ENCODE measurements at regions not wholly inside any gene's neighbourhood (a gene's known extent, or its start where the extent isn't known, plus 50 kb on each side); places are given as distances from the start of the nearest gene placed in this dataset.

DNA sequence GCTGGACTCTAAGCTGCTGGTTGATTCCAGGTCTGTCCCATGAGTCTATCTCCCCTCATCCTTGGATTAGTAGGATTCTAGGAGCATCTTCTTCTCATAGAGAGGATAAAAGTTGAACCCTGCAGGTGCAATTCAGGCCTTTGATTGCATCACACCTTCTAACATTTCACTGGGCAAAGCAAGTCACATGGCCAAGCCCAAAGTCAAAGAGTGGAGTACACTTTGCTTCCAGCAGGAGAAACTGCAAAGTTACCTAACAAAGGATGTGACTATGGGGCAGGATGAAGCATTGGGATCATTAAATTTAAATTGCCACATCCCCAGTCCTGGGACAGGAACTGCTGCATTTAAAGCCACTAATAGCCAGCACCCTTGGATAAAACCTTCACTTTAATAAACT, 51.0 kb upstream of the EGFLAM start:
- no peak for DNase-seq

DNA sequence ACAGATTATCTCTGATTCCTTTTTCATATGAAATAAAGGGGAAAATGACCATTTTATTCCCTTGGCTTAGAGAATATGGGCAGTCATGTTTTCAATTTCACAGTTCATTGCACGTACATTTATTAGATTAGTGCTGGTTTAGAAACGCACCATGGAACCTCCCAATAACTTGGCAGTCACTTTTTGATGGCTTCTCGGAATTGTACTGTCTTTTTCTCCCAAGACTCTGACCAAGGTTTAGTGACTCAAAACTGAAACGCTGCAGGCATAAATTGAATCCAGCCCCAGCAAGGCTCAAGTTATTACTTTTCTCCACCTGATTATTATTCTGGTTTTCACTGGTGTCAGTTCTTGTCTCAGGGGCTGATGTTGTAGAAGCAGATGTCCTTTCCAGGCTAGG, 55.6 kb upstream of the EGFLAM start:
- DNase-seq: no peak

DNA sequence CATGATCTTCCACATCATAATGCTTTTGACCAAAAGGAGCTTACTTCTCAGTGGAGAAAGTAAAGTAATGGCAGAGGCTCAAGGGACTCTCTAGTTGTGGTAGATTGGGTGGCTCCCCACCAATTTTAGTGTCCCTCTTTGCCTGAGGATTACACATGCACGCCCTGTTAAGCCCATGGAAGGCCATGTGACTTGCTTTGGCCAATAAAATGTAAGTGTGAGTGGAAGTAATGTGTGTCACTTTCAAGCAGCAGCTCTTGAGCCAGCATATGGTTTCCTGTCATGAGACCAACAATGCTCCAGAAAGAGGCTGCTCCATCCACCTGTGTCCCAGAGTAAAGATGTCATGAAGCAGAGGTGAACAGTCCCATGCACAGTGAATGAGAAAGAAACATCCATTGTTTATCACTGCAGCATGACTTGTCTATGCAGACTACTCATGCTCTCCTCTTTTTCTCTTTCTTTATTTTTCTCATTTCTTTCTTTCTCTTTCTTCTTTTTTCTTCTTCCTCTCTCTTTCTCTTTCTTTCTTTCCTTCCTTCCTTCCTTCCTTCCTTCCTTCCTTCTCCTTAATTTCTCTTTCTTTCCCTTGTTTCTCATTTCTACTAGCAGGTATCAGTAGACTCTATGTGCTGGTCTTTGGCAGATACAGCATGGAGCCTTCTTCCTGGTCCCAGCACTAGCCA, 57.3 kb upstream of the EGFLAM start:
- DNase-seq: no peak

DNA sequence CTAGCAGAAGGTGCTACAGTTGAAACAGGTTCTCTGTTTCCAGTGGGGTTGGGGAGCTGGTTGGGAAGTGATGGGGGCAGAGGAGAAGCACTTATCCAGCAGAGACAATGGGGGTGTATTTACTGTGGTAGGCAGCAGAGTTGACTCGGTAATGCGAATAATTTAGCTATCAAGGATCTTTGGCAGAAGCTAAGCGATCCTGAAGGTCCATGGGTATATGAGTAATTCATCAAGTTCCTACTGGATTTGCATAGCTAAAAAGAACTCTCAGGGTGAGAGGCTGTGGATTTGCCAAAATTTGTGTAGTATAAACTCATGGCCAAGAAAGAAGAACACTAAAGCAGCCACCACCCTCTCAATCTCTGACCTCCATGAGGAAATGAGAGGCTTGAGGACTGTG, 61.2 kb upstream of the EGFLAM start:
- no peak for DNase-seq

DNA sequence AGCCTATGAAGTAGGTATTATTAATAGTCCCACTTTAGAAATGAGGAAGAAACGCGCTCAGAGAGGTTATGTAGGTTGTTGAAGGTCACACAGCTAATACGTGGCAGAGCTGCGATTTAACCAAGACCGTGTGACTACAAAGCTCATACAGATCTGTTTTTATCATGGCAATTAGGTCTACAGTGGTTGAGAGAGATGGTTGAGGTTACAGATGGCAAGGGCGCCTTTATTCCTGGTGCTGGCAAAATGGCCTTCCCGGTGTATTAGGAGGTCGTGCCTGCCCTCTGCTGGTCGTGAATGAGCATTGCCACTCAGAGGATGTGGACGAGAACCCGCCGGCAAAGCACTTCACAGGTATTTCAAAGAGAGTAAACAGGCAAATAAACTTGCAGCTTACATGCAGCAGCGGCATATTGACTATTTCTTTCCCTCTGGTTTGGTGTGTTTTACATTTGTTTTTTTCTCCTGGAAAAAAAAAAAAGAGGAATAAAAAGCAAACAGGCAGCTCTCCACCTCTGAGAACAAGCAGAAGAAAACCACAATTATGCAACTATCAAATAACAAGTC, 65.3 kb upstream of the EGFLAM start:
- peak; percentile 10 for DNase-seq

DNA sequence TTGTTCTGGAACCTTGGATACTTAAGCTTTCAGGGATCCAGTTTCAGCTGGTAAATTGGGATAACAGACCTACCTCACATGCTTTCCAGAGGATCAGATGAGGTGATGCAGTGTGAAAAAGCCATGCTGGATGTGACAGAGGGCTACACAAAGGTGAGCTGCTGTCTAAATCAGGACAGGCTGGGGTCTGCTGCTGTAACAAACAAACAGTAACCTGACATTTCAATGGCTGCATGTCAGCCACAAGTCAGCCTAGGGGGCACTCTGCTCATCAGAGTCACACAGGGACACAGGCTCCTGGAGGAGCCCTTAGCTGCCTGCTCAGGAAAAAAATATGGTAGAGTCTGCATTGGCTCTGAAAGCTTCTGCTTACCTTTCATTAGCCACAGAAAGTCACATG, 66.7 kb upstream of the EGFLAM start:
- no peak for DNase-seq

DNA sequence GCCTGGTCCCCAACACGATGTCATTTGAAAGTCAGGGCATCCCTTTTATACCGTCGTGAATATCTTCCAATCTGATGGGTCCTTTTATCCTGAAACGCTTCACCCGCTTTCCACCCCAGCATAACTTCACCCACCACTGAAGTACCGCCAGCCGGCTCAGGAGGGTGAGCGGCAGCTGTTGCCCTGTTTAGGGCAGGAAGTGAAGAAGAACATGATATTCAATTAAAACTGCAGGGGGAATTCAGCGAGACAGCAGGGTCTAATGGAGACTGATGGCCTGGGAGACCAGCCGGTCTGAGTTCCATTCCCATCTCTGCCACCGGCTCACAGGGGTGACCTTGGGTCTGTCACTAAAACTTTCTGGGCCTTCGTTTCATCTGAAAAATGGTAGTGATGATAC, 68.2 kb upstream of the EGFLAM start:
- DNase-seq: no peak

DNA sequence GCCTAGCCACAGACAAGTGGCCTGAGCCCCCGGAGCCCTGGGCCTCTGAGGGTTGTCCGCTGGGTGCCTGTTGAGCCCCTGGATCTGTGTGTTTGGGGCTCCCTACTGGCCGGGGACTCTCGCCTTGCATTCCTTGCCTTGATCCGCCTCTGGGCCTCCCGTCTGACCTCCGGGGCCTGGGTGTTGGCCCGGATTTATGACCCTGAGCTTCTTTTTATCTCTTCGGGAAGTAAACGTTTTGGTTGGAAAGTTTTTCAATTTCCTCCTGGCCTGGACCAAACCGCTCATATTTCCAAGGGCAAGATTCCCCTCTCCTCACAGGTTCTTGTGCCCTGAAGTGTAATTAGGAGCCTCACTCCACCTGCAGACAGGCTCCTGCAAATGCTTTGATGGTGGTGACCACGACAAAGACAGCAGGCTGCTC, 69.3 kb upstream of the EGFLAM start:
- no peak for DNase-seq

DNA sequence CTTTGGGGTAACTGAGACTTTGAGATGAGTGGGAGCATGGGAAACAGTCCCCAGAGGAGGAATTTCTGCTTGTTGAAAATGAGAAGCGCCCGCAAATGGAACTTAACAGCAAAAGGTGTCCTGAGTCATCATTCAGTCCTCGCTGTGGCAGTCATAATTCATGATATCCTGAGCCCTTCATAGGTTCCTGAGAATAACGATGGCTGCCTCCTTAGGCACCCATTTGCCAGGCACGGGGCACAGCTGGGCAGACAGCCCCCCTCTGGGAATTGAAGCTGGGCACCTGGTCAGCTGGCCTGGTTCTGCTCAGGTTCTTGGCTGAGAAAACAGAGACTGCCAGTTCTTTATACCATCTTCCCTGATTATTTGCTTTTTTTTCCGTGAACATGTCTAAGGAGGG, 69.8 kb upstream of the EGFLAM start:
- DNase-seq: no peak

DNA sequence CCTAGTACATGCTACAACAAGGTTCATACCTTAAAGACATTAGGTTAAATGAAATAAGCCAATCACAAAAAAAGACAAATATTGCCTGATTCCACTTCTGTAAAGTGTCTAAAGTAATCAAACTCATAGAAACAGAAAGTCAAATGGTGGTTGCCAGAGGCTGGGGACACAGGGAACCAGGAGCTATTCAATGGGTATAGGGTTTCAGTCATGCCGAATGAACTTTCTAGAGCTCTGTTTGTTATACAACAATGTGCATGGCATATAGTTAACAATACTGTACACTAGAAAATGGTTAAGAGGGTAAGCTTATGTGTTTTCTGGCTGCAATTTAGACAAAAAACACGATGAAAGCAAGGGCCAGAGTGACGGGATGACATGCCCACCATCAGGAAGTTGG, 70.8 kb upstream of the EGFLAM start:
- no peak for DNase-seq

DNA sequence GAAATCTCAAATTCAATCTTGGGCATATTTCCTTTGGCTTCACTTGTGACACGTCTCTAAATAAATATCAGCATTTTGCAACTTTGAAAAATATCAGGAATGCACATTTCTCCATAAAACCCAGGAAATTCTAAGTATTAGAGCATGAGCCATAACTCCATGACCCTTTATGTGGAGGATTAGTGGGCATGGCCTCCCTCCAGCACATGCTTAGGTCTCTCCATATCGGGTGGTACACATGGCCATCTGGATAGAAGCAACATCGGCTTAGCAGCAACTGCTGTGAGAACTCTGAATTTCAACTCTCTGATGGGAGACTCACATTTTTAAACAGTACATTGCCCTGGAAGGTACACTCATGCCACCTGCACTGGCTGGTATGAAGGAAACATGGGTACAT, 73.7 kb upstream of the EGFLAM start:
- DNase-seq: no peak

DNA sequence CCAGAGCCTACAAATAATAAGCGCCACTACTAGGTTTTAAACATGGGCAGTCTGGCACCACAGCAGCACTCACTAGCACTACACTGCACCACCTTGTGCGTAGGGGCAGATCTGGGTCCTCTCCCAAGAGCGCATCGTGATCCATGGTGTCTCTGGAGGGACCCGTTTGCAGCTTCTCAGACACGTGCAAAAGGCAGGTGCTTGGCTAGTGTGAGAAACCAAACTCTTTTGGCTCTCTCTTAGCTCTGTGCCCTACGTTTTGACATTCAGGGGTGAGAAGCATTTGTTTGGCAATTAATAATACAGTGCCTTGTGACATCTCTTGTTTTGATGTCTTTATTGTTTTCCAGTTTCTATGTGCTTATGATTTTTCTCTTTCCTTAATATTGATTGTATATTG, 75.4 kb upstream of the EGFLAM start:
- DNase-seq: no peak

DNA sequence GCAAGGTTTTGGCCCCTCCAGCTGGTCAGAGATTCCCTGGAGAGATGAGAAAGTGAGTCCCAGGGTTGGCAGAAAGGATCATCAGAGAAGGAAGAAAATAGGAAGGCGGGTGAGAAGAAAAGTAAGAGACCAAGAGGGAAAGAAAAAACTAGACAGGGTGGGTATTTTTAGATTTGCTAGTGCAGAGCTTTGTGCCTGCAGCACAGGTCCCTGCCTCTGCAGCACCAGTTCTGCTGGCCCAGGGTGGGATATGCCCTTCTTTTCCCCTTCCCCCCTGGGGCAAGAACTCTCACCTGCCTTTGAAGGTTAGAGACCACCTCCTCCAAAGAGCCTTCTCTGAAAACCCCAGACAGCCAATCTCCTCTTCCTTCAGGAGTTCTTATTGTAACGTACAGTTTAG, 90.3 kb upstream of the EGFLAM start:
- DNase-seq: no peak

DNA sequence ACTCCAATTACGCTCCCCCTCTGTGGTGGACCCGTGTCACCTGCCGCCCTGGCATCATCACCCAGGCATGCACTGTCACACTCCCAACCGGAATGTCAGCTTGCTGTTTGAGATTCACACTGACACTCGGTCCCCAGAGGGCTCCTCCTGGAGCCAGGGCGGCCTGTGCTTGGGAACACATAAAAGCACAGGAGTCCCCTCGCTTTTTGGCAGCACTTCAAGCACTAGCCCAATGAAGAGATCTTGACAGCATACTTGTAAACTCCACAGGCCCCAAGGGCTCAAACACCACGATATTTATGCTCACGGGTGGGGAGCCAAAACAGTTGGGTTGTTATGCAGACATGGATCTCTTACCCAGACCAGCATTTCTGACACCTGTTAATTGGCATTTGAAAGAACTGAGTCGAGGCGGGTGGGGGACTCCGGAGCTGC, 90.8 kb upstream of the EGFLAM start:
- no peak for DNase-seq

DNA sequence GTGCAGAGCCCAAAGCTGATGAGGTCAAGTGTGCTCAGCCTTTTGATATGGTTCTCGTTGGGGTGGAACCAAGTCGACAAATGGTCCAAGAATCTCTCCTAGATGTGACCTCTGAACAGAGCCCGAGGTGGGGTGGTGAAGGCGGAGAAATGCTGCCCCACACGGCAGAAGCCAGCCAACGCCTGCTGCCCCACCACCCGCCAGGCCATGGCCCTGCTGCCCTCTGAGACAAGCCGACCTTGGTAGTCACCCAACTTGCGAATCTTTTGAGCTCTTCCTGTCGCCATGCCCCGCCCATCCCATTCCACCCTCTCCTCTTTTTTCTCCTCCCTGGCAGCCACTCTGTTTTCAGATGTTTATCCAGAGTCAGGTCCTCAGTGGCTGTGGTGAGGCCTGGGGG, 91.5 kb upstream of the EGFLAM start:
- no peak for DNase-seq

DNA sequence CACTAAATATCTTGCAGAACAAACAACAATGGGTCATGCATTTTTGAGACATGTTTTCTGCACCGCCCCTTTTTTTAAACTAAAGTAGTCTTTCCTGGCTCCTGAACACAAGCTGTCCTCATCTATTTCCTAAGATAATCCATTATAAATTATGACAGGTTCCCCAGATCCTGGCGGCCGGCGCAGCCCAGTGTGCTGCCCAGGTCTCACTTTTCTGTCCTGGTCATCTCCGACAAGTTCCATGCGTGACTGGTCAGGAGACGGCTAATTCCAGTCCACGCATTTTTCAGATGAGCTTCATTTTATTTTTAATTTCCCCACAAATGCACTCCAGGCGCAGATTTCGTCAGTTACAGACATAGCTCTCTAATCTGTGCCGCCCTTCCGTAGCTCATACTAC, 92.9 kb upstream of the EGFLAM start:
- no peak for DNase-seq

DNA sequence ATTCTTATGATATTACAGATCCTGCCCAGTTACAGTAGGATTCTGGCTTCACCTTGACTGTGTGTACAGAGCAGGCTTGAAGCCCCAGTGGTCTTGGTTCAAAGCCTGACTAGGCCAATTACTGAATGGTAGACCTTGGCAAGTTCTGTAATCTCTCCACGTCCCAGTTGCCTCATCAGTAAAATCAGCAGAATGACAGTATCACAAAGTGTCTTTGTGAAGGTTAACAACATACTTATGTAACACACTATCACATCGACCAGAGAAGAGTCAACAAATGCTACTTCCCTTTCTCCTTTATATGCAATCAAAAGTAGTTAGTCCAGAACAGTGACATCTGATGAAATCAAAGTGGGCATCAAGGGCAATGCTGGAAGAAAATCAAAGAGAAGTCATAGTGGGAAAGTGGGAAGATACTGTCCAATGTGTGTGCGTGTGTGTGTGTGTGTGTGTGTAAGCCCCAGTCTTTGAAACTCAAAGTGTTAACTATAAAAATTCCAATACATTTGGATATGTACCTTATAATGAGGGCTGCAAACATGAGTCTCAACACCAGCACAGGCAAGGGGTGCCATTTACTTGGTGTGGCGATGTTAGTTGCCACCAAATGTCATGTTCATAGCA, 93.5 kb upstream of the EGFLAM start:
- no peak for DNase-seq

DNA sequence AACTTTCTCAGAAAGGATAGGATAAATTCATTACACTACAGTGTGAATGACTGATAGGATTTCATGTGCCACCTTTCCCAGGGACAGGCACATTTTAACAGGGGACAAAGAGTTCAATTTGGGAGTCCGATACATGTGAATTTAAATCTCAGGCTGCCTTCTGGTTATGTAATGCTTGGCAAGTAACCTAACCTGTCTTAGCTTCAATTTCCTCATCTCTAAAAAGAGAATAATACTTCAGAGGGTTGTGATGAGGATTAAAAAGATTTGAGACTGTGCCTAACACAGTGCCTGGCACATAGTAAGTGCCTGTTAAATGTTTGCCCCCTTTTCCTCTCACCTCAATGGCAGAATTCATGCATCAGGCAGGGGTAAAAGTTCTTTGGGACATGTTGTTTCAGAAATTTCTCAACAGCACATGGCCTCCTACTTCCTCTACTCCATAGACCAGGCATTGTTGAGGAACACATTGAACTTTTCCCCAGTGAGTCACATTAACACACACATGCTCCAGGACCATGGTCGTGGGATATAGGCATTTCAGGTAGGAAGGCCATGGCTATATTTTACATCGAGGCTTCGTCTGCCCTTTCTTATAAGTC, 94.6 kb upstream of the EGFLAM start:
- no peak for DNase-seq

DNA sequence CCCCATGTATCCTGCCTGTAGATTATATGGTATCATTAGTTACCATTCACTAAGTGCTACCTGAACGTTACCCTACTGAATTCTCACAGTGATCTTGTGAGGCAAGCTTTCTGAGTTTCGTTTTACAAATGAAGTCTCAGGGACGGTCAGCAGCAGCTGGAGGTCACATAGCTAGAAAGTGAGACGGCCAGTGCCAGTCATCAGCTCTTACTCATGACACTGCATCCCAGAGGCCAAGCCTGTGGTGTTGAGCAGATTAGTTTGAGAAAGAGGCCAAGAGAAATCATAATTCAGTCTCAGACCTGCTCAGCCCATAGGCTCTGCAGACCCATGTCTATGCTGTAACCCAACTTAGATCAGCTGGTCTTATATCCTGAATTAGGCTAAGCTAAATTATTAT, 95.7 kb upstream of the EGFLAM start:
- no peak for DNase-seq

DNA sequence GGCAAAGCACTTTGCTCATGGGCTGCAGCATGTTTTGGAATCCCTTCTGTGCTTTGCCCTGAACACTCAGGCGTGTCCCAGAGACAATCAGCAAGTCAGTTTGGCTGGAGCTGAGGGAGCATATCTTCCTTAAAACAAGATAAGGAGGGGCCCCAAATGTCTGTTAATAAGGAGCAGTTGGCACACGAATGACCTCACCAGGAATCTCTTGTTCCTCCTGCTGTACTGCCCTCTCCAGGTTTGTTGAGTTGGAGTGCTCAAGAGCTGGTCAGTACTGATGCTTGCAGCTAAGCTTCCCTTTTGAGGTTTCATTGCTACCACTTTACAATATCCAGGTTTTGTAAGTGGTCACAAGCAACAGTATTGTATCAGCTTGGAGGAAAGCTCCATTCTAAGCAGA, 101.3 kb upstream of the EGFLAM start:
- no peak for DNase-seq

DNA sequence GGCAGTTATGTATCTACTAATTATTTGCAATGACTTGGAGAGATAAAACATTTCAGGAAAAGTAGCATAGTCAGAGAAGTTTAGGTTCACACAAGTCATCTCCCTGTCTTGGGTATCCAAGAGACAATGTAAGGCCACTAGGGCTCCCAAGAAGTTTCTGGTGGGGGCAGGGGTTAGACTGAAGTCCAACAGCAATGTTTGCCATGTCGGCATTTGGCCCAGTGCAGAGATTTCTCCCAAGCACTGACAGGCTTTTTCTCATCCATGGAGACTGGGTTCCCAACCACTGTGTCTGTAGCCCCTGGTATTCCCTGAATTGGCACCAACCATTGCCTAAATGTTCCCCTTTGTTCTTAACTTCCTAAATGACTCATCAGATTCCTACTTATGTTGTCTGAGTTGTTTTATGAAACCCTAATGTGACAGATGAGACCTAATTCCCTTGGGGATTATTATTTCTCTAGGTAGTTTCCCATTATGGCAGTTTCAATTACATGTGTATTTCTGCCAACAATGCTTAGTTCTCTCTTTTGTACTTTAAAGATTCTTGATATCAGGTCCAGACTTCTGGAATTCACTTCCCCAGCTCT, 103.6 kb upstream of the EGFLAM start:
- DNase-seq: no peak

DNA sequence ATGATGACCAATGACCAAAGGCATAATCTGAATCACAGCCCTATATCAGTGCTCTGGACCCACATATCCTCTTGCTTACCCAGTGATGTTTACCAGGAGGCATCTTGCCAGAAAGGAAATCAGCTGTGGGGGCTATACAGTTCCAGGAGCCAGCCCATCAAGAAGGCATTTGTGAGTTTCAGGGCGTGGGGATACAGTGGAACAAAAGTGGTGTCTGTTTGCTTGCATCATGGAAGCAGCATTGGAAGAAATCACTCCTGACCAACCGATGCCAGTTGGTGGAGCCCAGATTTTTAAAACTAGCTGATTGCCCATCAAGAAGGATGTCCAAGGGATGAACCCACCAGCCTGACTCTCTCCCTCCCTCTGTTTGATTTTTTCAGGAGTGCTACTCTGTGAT, 106.5 kb upstream of the EGFLAM start:
- no peak for DNase-seq

DNA sequence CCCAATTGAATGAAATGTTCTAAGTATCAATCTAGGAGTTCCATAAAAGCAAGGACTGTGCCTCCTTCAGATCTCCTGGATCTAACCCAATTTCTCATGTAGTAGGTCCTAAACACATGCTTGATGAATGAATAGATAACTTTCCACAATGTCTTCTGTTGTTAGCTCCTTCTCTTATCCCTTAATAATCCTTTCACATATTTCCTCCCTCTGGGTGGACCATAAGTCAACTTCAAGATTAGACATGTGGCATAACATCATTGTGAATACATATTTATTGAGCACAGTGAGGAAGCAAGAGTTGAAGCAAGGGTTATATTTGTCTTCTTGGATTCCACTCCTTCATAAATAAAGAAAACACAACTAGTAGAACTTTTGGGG, 108.6 kb upstream of the EGFLAM start:
- no peak for DNase-seq

DNA sequence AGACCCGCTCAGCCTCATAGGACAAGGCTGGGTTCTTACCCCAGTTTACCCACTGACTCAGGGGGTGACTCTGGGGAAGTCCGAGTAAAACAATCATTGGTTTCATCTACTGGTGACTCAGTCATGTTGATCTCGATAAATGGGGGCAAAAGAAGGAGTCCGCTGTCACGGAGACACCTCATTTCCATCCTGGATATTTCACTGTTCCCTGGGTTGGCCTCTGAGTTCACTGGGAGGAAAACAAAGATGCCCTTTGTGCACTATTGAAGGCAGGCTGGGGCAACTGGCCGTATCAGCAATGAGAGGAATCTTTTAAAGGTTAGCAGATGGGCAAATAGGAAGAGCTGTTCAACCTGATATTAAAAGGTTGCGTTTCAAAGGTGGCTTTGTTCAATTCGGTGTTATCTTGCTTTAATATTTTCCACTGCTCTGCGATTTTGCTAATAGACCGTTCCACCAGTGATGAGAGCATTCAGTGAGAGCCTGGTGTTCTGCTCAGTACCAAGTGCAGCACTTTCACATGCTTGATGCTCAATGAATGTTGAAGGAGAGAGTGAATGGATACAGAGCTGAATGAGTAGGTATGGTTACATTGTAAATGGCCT, 110.2 kb upstream of the EGFLAM start:
- no peak for DNase-seq
